Sigmoid colon (tissue), 4 donors: ENCODE measurements at regions not wholly inside any gene's neighbourhood (a gene's known extent, or its start where the extent isn't known, plus 50 kb on each side); places are given as distances from the start of the nearest gene placed in this dataset.

Experiments
- CTCF ChIP-seq, 4 experiments: fragments of 450-650 bp in 3 of 4; fragments of 200-600 bp in 1 of 4; IDR thresholded peaks; one replicate each; pipeline ENCODE4 v1.5.1; 2016 to 2019; ENCODE audit warnings: antibody characterized with exemption in 4 of 4, mild to moderate bottlenecking in 3 of 4, moderate library complexity in 2 of 4
- EP300 ChIP-seq, 4 donors: sonication (generic); formaldehyde crosslinking; IDR thresholded peaks; one replicate each; pipeline ENCODE4 v1.6.1; 2017; ENCODE audit warnings: antibody characterized with exemption in 4 of 4
- POLR2A ChIP-seq, 2 donors: fragments of 450-650 bp; IDR thresholded peaks; one replicate each; pipeline ENCODE4 v1.6.1; 2016; ENCODE audit warnings: antibody characterized with exemption in 2 of 2, mild to moderate bottlenecking in 2 of 2, moderate library complexity in 2 of 2

- TF ChIP-seq CTCF (IDR thresholded peaks at IDR 0.05) (no peak), POLR2A (IDR thresholded peaks at IDR 0.05) (no peak), EP300 (IDR thresholded peaks at IDR 0.05) (no peak)
These were observed 173.7 kb downstream of the CMPK2 start for GRCh38 chr2:6692056-6692455.
